GM21717 (cell line): ENCODE measurements at regions not wholly inside any gene's neighbourhood (a gene's known extent, or its start where the extent isn't known, plus 50 kb on each side); places are given as distances from the start of the nearest gene placed in this dataset.
"Not testable (repeated sequence)": the region's sequence is repeated elsewhere in the genome, so short reads cannot be mapped to it uniquely, and the experiment has no call there.

Experiments used
- ATAC-seq: cut with Tn5 transposase; IDR thresholded peaks from one replicate; pipeline ENCODE4 v1.9.1; 2021; ENCODE audit warnings: mild to moderate bottlenecking, moderate library complexity; ENCODE audit not compliant: unreplicated experiment

GRCh38 chr4:14917298-14917633 lies 85.0 kb upstream of the CPEB2 start:
- ATAC-seq: no peak

- no peak for ATAC-seq
Measured at GRCh38 chr4:14918336-14918735, 83.9 kb upstream of the CPEB2 start.

GRCh38 chr4:14919785-14920184 lies 82.5 kb upstream of the CPEB2 start:
- ATAC-seq: no peak

- no peak for ATAC-seq
Measured at GRCh38 chr4:14920237-14920636, 82.0 kb upstream of the CPEB2 start.

- ATAC-seq: no peak
Measured at GRCh38 chr4:14920759-14921320, 81.4 kb upstream of the CPEB2 start.

GRCh38 chr4:14921781-14922180 lies 80.5 kb upstream of the CPEB2 start:
- not testable (repeated sequence) for ATAC-seq

GRCh38 chr4:14924076-14924811 lies 78.0 kb upstream of the CPEB2 start:
- ATAC-seq: no peak

- ATAC-seq: no peak
Measured at GRCh38 chr4:14924812-14925344, 77.4 kb upstream of the CPEB2 start.

GRCh38 chr4:14925471-14925870 lies 76.8 kb upstream of the CPEB2 start:
- no peak for ATAC-seq

GRCh38 chr4:14926368-14926767 lies 75.9 kb upstream of the CPEB2 start:
- no peak for ATAC-seq

GRCh38 chr4:14928035-14928434 lies 74.2 kb upstream of the CPEB2 start:
- ATAC-seq: no peak

GRCh38 chr4:14929669-14930068 lies 72.6 kb upstream of the CPEB2 start:
- no peak for ATAC-seq

GRCh38 chr4:14934704-14935390 lies 67.4 kb upstream of the CPEB2 start:
- ATAC-seq: no peak

- ATAC-seq: no peak
Measured at GRCh38 chr4:14943749-14944148, 58.5 kb upstream of the CPEB2 start.

- peak; percentile 83 for ATAC-seq
Measured at GRCh38 chr4:14952352-14952751, 49.9 kb upstream of the CPEB2 start.
